GM12878 (cell line): ENCODE measurements at regions not wholly inside any gene's neighbourhood (a gene's known extent, or its start where the extent isn't known, plus 50 kb on each side); places are given as distances from the start of the nearest gene placed in this dataset.

Source experiments
- ATAC-seq: fragments of 200-7000 bp; cut with Tn5 transposase; 3 replicates; pipeline ENCODE4 v1.9.1; 2020; ENCODE audit warnings: mild to moderate bottlenecking, moderate library complexity
- BruUV-seq: library from RNA; stranded (reverse); fragments of 400-500 nt; replicated peaks from 2 replicates; lab custom pipeline; 2021; lab: Mats Ljungman, UMichigan
- CTCF ChIA-PET: fragments of 300-600 bp; sonication (Branson Sonifier 250); formaldehyde crosslinking; extraction: SDS; loops from one replicate; lab custom pipeline; 2021; ENCODE audit warnings: inconsistent platforms; lab: Yijun Ruan, JAX
- POLR2A ChIA-PET: fragments of 350-600 bp; formaldehyde crosslinking; extraction: SDS; loops from one replicate; lab custom pipeline; 2021; ENCODE audit warnings: inconsistent platforms; lab: Charles Lee
- RAD21 ChIA-PET: fragments of 300-600 bp; sonication (Branson Sonifier 250); formaldehyde crosslinking; loops from one replicate; lab custom pipeline; 2023; ENCODE audit warnings: antibody characterized with exemption; ENCODE audit not compliant: unreplicated experiment; lab: Charles Lee
- SMC1A ChIA-PET: fragments of 300-600 bp; sonication (Branson Sonifier 250); formaldehyde crosslinking; loops from one replicate; lab custom pipeline; 2023; ENCODE audit not compliant: unreplicated experiment, uncharacterized antibody; lab: Charles Lee
- DNase-seq: peaks from one replicate; pipeline ENCODE4 v3.0.0-alpha.2; 2011; ENCODE audit warnings: low read depth, low spot score
- FAIRE-seq: peaks from 3 replicates; lab custom pipeline; 2011; peaks lifted over from hg19 to GRCh38; lab: Jason Lieb, UNC
- H2AFZ ChIP-seq: 2 replicates; pipeline ENCODE4 v1.6.0; 2011; ENCODE audit warnings: low read depth, low read length, control low read depth; ENCODE audit not compliant: control insufficient read depth
- H3K27ac ChIP-seq: 2 replicates; pipeline ENCODE4 v1.5.1; 2011; ENCODE audit warnings: control low read depth; ENCODE audit not compliant: control insufficient read depth, insufficient read depth
- H3K27me3 ChIP-seq, 2 experiments: replicated peaks in 1 of 2; 2 replicates each; pipeline versions ENCODE4 v1.6.0 to v1.6.1; 2011; ENCODE audit warnings: low read length in 1 of 2; ENCODE audit not compliant: control insufficient read depth in 2 of 2, insufficient read depth in 2 of 2
- H3K36me3 ChIP-seq, 2 experiments: 2 replicates each; pipeline ENCODE4 v1.5.1; 2011; ENCODE audit warnings: low read length in 1 of 2; ENCODE audit not compliant: control insufficient read depth in 2 of 2, insufficient read depth in 2 of 2
- H3K4me1 ChIP-seq: 2 replicates; pipeline ENCODE4 v1.6.1; 2011; ENCODE audit warnings: mild to moderate bottlenecking, low read length, moderate library complexity, mixed read lengths; ENCODE audit not compliant: control insufficient read depth, insufficient read depth
- H3K4me2 ChIP-seq: 2 replicates; pipeline ENCODE4 v1.6.0; 2011; ENCODE audit warnings: control low read depth; ENCODE audit not compliant: control insufficient read depth, insufficient read depth
- H3K4me3 ChIP-seq: fragments of 200-600 bp; sonication (generic); 2 replicates; pipeline ENCODE4 v1.5.1; 2016
- H3K79me2 ChIP-seq: 2 replicates; pipeline ENCODE4 v1.6.0; 2011; ENCODE audit warnings: low read length; ENCODE audit not compliant: control insufficient read depth, insufficient read depth
- H3K9ac ChIP-seq: 2 replicates; pipeline ENCODE4 v1.8.0; 2011; ENCODE audit warnings: low read length, control low read depth, mixed read lengths; ENCODE audit not compliant: control insufficient read depth, insufficient read depth
- H3K9me3 ChIP-seq: replicated peaks from 3 replicates; pipeline ENCODE4 v1.5.1; 2011; ENCODE audit warnings: mild to moderate bottlenecking, low read length; ENCODE audit not compliant: control insufficient read depth, insufficient read depth
- H4K20me1 ChIP-seq: 2 replicates; pipeline ENCODE4 v1.6.0; 2011; ENCODE audit not compliant: control insufficient read depth, insufficient read depth
- CBX5 ChIP-seq: sonication (generic); IDR thresholded peaks from 2 replicates; pipeline ENCODE4 v1.6.1; 2016; ENCODE audit warnings: low read depth, moderate library complexity, mild to moderate bottlenecking, inconsistent platforms
- CREB1 ChIP-seq: IDR thresholded peaks from 2 replicates; pipeline ENCODE4 v1.6.1; 2012; ENCODE audit warnings: low read depth, mild to moderate bottlenecking, inconsistent platforms
- DPF2 ChIP-seq: fragments of 450-650 bp; IDR thresholded peaks from 2 replicates; pipeline ENCODE4 v1.6.1; 2017; ENCODE audit warnings: mild to moderate bottlenecking
- EED ChIP-seq: sonication (generic); IDR thresholded peaks from 2 replicates; pipeline ENCODE4 v1.6.1; 2016; ENCODE audit warnings: antibody characterized with exemption, low read depth
- IKZF1 ChIP-seq: fragments of 450-650 bp; conservative IDR thresholded peaks from 2 replicates; pipeline ENCODE4 v1.6.1; 2017; ENCODE audit warnings: antibody characterized with exemption, mild to moderate bottlenecking
- IRF4 ChIP-seq: IDR thresholded peaks from 2 replicates; pipeline ENCODE4 v1.6.1; 2011; ENCODE audit warnings: low read depth, low read length
- MTA2 ChIP-seq: fragments of 450-650 bp; IDR thresholded peaks from 2 replicates; pipeline ENCODE4 v1.6.1; 2016; ENCODE audit warnings: low read depth, mild to moderate bottlenecking, moderate library complexity
- MXI1 ChIP-seq: fragments of 150-350 bp; IDR thresholded peaks from 2 replicates; pipeline ENCODE4 v1.6.1; 2011; ENCODE audit warnings: low read depth, mild to moderate bottlenecking, inconsistent platforms, low read length, improper control_type of control experiment
- PAX5 ChIP-seq: IDR thresholded peaks from 2 replicates; pipeline ENCODE4 v1.6.1; 2011; ENCODE audit warnings: low read depth, low read length, borderline replicate concordance
- PAX8 ChIP-seq: fragments of 450-650 bp; IDR thresholded peaks from 2 replicates; pipeline ENCODE4 v1.6.1; 2017; ENCODE audit warnings: mild to moderate bottlenecking, moderate library complexity
- RAD51 ChIP-seq: fragments of 450-650 bp; IDR thresholded peaks from 2 replicates; pipeline ENCODE4 v1.6.1; 2016; ENCODE audit warnings: moderate library complexity, mild to moderate bottlenecking, inconsistent platforms
- RUNX3 ChIP-seq: IDR thresholded peaks from 2 replicates; pipeline ENCODE4 v1.6.1; 2012; ENCODE audit warnings: low read length, inconsistent platforms
- SIX5 ChIP-seq: IDR thresholded peaks from 2 replicates; pipeline ENCODE4 v1.6.1; 2011; ENCODE audit warnings: mild to moderate bottlenecking, low read depth, low read length, moderate library complexity; ENCODE audit not compliant: severe bottlenecking
- WGBS: methylation state at CpG from one replicate; pipeline ENCODE4 v1.1.6; 2016; ENCODE audit warnings: low lambda C conversion rate; ENCODE audit not compliant: insufficient replicate concordance, insufficient coverage; ENCODE audit errors: missing lambda C conversion rate; 5-methylcytosine and 5-hydroxymethylcytosine counted together
- in situ Hi-C: fragments of 300-500 bp; cut with MboI; formaldehyde crosslinking; loops from 9 replicates; pipeline ENCODE4 v1.14.3; 2018; ENCODE audit warnings: mixed read lengths
- intact Hi-C: fragments of 100-400 bp; cut with micrococcal nuclease; formaldehyde crosslinking; loops from one replicate; pipeline ENCODE4 v1.14.2; 2022; ENCODE audit not compliant: unreplicated experiment
- TF ChIP-seq, protein P1 (sequence below): fragments of 450-650 bp; IDR thresholded peaks from 2 replicates; pipeline ENCODE4 v1.6.1; 2017; ENCODE audit warnings: antibody characterized with exemption, mild to moderate bottlenecking, moderate library complexity
- TF ChIP-seq, protein P2 (sequence below): IDR thresholded peaks from 2 replicates; pipeline ENCODE4 v1.6.1; 2012; ENCODE audit warnings: low read length, inconsistent platforms
- TF ChIP-seq, protein P3 (sequence below): fragments of 450-650 bp; IDR thresholded peaks from 2 replicates; pipeline ENCODE4 v1.6.1; 2016; ENCODE audit warnings: mild to moderate bottlenecking

DNA sequence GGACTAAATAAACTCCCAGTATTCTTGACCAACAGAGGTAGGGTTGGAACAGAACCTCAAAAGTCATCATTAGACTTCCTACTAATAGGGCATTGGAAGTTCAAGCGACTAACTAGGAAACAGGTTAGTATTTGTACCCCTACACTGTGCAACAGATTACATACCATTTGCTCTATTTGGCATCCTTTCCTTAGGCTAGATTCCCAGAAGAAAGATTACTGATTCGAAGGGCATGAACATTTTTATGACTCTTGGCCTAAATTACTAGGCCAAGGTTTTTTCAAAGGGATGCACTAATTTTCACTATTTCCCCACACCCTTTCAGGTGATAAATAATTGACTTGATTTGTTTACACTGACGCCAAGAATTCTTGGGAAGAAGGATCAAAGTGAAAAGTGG is 104.8 kb upstream of the CYP1B1 start (continued):
- TF ChIP-seq, protein P1, sequence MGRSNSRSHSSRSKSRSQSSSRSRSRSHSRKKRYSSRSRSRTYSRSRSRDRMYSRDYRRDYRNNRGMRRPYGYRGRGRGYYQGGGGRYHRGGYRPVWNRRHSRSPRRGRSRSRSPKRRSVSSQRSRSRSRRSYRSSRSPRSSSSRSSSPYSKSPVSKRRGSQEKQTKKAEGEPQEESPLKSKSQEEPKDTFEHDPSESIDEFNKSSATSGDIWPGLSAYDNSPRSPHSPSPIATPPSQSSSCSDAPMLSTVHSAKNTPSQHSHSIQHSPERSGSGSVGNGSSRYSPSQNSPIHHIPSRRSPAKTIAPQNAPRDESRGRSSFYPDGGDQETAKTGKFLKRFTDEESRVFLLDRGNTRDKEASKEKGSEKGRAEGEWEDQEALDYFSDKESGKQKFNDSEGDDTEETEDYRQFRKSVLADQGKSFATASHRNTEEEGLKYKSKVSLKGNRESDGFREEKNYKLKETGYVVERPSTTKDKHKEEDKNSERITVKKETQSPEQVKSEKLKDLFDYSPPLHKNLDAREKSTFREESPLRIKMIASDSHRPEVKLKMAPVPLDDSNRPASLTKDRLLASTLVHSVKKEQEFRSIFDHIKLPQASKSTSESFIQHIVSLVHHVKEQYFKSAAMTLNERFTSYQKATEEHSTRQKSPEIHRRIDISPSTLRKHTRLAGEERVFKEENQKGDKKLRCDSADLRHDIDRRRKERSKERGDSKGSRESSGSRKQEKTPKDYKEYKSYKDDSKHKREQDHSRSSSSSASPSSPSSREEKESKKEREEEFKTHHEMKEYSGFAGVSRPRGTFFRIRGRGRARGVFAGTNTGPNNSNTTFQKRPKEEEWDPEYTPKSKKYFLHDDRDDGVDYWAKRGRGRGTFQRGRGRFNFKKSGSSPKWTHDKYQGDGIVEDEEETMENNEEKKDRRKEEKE, result no peak
- TF ChIP-seq MXI1 (no peak), RAD51 (no peak)

DNA sequence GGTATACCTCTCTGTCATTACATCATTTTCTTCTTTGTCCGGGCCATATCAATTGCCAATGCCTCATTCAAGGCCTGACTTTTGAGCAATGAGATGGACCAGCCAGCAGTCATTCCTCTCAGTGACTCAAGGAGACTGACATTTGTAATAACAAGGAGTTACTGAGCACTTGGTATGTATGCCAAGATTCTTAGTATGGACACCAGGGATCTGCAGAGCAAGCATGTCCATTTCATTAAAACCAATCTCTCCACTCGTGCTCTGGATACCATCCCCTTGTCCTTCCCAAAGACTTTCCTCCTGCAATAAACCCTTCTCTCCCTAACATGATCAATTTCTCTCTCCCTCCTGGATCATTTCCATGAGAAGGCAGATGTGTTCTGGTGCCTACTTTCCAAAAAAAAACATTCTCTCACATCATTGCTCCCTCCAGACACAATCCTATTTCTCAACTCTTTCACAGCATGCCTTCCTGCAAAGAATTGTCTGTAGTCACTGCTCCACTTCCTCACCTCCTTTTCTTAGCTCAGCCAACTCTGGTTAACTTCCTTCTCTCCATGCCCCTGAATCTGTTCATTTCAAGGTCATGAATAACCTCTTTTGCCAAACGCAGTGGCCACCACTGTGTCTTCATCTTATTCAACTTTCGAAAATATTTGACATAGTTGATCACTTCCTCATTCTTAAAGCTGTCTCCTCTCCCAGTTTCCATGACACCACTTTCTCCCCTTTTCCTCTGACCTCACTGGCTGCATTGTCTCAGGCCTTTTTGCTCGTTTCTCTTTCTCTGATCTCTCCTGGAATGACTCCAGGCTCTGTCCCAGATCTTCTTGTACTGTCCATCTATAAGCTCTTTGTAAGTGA is 102.8 kb upstream of the CYP1B1 start:
- no TSS peak for BruUV-seq
- ATAC-seq, result peak; percentile 93
- peaks cover 5% of the 10 kb centered on the region; the same call in 2 of the 3 replicates for H3K9me3 ChIP-seq
- no peak overlapping the region for H3K9ac ChIP-seq
- peak overlapping the region; percentile 44 for H3K27ac ChIP-seq
- H3K4me1 ChIP-seq, result peaks cover 16% of the 10 kb centered on the region
- no peak overlapping the region for H2AFZ ChIP-seq
- CTCF ChIA-PET, result interaction anchor here (0.9 kb wide), 1 partner anchor 133 kb away, joined by 3 read pairs; no protein-coding TSS in a partner anchor
- H3K4me3 ChIP-seq, result no peak overlapping the region
- no peaks in the 10 kb centered on the region for H3K79me2 ChIP-seq
- in situ Hi-C loops (no loop called here), intact Hi-C loops (loop anchor here (5.0 kb wide), 1 partner anchor 61 kb away; no protein-coding TSS in a partner anchor)
- peak; percentile 59 for FAIRE-seq
- H3K27me3 ChIP-seq, result no peaks in the 10 kb centered on the region
- 32% methylated on average over 5 of the region's 5 CpGs for WGBS
- H4K20me1 ChIP-seq, result no peaks in the 10 kb centered on the region
- POLR2A ChIA-PET, result no interaction called here
- peak; percentile 68 for DNase-seq
- H3K4me2 ChIP-seq, result 0 out of 2 replicates have a peak overlapping the region, but pooled peaks have one; percentile 23
- H3K36me3 ChIP-seq, result no peaks in the 10 kb centered on the region
- SMC1A ChIA-PET, result interaction anchor here (0.7 to 1.0 kb wide), 4 partner anchors 33 to 95 kb away, joined by 3 to 5 read pairs (median 4); no protein-coding TSS in a partner anchor
- RAD21 ChIA-PET, result interaction anchor here (0.9 kb wide), 1 partner anchor 32 kb away, joined by 3 read pairs; no protein-coding TSS in a partner anchor
- peak; percentile 46; the same call in 1 of the 2 replicates for TF ChIP-seq IRF4
- TF ChIP-seq DPF2, result peak; percentile 24; the same call in 1 of the 2 replicates
- peak; percentile 52; the same call in 1 of the 2 replicates for TF ChIP-seq MTA2
- TF ChIP-seq RUNX3, result peak; percentile 79
- peak; percentile 72 for TF ChIP-seq IKZF1
- TF ChIP-seq EED, result peak; percentile 94
- no peak for TF ChIP-seq PAX8
- TF ChIP-seq PAX5, result 0 out of 2 replicates have a peak, but pooled peaks have one; percentile 8
- TF ChIP-seq CREB1, result peak; percentile 78
- no peak for TF ChIP-seq SIX5
- TF ChIP-seq CBX5, result 0 out of 2 replicates have a peak, but pooled peaks have one; percentile 46
- TF ChIP-seq, protein P2, sequence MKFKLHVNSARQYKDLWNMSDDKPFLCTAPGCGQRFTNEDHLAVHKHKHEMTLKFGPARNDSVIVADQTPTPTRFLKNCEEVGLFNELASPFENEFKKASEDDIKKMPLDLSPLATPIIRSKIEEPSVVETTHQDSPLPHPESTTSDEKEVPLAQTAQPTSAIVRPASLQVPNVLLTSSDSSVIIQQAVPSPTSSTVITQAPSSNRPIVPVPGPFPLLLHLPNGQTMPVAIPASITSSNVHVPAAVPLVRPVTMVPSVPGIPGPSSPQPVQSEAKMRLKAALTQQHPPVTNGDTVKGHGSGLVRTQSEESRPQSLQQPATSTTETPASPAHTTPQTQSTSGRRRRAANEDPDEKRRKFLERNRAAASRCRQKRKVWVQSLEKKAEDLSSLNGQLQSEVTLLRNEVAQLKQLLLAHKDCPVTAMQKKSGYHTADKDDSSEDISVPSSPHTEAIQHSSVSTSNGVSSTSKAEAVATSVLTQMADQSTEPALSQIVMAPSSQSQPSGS, result peak; percentile 86
- TF ChIP-seq, protein P3, sequence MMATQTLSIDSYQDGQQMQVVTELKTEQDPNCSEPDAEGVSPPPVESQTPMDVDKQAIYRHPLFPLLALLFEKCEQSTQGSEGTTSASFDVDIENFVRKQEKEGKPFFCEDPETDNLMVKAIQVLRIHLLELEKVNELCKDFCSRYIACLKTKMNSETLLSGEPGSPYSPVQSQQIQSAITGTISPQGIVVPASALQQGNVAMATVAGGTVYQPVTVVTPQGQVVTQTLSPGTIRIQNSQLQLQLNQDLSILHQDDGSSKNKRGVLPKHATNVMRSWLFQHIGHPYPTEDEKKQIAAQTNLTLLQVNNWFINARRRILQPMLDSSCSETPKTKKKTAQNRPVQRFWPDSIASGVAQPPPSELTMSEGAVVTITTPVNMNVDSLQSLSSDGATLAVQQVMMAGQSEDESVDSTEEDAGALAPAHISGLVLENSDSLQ, result peak; percentile 53; the same call in 1 of the 2 replicates
